ENCODE measurements at regions not wholly inside any gene's neighbourhood (a gene's known extent, or its start where the extent isn't known, plus 50 kb on each side); places are given as distances from the start of the nearest gene placed in this dataset.
"Not testable (repeated sequence)": the region's sequence is repeated elsewhere in the genome, so short reads cannot be mapped to it uniquely, and the experiment has no call there.

DNA sequence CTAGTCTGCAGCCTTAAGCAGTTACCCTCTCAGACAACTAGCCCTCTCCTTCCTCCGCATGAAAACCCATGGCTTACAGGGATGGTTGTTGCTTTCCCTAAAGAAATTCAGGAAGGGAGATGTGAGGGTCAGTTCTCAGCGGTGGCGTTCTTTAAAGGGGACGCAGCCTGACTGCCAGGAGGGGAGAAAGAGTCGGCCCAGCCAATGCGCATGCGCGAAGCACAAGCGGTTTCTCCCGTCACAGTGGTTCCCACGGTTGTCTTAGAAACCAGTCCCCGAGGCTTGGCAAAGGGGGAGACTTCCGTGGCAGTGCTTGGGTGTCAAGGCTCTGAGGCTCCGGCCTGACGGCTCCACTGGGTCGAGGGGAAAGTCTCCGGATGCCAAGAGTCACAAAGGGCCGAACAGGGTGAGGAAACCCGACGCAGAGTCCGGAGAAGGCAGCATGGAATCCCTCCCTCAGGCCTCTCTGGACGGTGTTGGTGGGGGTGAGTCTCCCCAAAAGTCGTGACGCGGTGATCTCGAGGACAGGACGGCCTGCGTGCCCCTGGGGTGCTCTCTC, 140.8 kb upstream of the ANKRD20A1 start:
- TF ChIP-seq, protein P1, sequence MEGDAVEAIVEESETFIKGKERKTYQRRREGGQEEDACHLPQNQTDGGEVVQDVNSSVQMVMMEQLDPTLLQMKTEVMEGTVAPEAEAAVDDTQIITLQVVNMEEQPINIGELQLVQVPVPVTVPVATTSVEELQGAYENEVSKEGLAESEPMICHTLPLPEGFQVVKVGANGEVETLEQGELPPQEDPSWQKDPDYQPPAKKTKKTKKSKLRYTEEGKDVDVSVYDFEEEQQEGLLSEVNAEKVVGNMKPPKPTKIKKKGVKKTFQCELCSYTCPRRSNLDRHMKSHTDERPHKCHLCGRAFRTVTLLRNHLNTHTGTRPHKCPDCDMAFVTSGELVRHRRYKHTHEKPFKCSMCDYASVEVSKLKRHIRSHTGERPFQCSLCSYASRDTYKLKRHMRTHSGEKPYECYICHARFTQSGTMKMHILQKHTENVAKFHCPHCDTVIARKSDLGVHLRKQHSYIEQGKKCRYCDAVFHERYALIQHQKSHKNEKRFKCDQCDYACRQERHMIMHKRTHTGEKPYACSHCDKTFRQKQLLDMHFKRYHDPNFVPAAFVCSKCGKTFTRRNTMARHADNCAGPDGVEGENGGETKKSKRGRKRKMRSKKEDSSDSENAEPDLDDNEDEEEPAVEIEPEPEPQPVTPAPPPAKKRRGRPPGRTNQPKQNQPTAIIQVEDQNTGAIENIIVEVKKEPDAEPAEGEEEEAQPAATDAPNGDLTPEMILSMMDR (IDR thresholded peaks at IDR 0.05) = not testable (repeated sequence)
- TF ChIP-seq POLR2AphosphoS5 (IDR thresholded peaks at IDR 0.05); POLR2A (IDR thresholded peaks at IDR 0.05); EP300 (IDR thresholded peaks at IDR 0.05; ENCODE audit: low read depth): not testable (repeated sequence)

Measured in transverse colon (tissue), 4 donors.